Breast epithelium (tissue), 3 donors: ENCODE measurements at regions not wholly inside any gene's neighbourhood (a gene's known extent, or its start where the extent isn't known, plus 50 kb on each side); places are given as distances from the start of the nearest gene placed in this dataset.

Source experiments
- CTCF ChIP-seq, 3 donors: fragments of 450-650 bp; IDR thresholded peaks; one replicate each; pipeline ENCODE4 v1.5.1; 2016 to 2017; ENCODE audit warnings: antibody characterized with exemption in 3 of 3, mild to moderate bottlenecking in 3 of 3, moderate library complexity in 3 of 3
- POLR2A ChIP-seq: fragments of 450-650 bp; IDR thresholded peaks from one replicate; pipeline ENCODE4 v1.6.1; 2016; ENCODE audit warnings: antibody characterized with exemption, mild to moderate bottlenecking, moderate library complexity

GRCh38 chr7:125563964-125564529, 634.4 kb upstream of the POT1 start:
- no peak for TF ChIP-seq CTCF (IDR thresholded peaks at IDR 0.05)
- TF ChIP-seq POLR2A, result no peak
